OCI-LY3 (cell line): ENCODE measurements at regions not wholly inside any gene's neighbourhood (a gene's known extent, or its start where the extent isn't known, plus 50 kb on each side); places are given as distances from the start of the nearest gene placed in this dataset.

Source experiments
- CTCF ChIP-seq: fragments of 200-600, 300-600 bp; sonication (generic); IDR thresholded peaks from 2 replicates; pipeline ENCODE4 v1.5.1; 2014; ENCODE audit warnings: antibody characterized with exemption, low read length, low read depth
- EZH2phosphoT487 ChIP-seq: fragments of 200-600 bp; shearing (Covaris generic); IDR thresholded peaks from 2 replicates; pipeline ENCODE4 v1.6.1; 2018; ENCODE audit warnings: antibody characterized with exemption, mixed run types, low read depth

- no peak for TF ChIP-seq CTCF
- TF ChIP-seq EZH2phosphoT487, result no peak
Observed at GRCh38 chr13:74706801-74707200, 572.6 kb upstream of the KLF12 start.
